Activated CD4-positive, alpha-beta memory T cell treated with anti-CD3 and anti-CD28 coated beads, Interleukin-2, amount 10 ng/mL, durations not matched to agents 7 days and 5 days (primary cell): ENCODE measurements at regions not wholly inside any gene's neighbourhood (a gene's known extent, or its start where the extent isn't known, plus 50 kb on each side); places are given as distances from the start of the nearest gene placed in this dataset.
"Not testable (repeated sequence)": the region's sequence is repeated elsewhere in the genome, so short reads cannot be mapped to it uniquely, and the experiment has no call there.

Experiments
- CTCF ChIA-PET: fragments of 350-600 bp; sonication (Branson Sonifier 250); formaldehyde crosslinking; loops from one replicate; lab custom pipeline; 2021; ENCODE audit warnings: antibody characterized with exemption, inconsistent platforms; lab: Charles Lee
- POLR2A ChIA-PET: fragments of 350-600 bp; sonication (Branson Sonifier 250); formaldehyde crosslinking; loops from one replicate; lab custom pipeline; 2021; ENCODE audit warnings: antibody characterized with exemption; lab: Charles Lee
- DNase-seq: peaks from one replicate; pipeline ENCODE4 v3.0.0-alpha.2; 2020
- H3K27ac Mint-ChIP-seq: one replicate; pipeline ENCODE4 v1.8.0; 2021; ENCODE audit warnings: mild to moderate bottlenecking, mixed read lengths
- H3K27me3 Mint-ChIP-seq: one replicate; pipeline ENCODE4 v1.8.0; 2021; ENCODE audit warnings: mixed read lengths
- H3K36me3 Mint-ChIP-seq: one replicate; pipeline ENCODE4 v1.8.0; 2021; ENCODE audit warnings: low read depth, mixed read lengths
- H3K4me1 Mint-ChIP-seq: one replicate; pipeline ENCODE4 v1.8.0; 2021; ENCODE audit warnings: mixed read lengths
- H3K4me3 Mint-ChIP-seq: one replicate; pipeline ENCODE4 v1.8.0; 2021; ENCODE audit warnings: mild to moderate bottlenecking, mixed read lengths
- H3K9me3 Mint-ChIP-seq: one replicate; pipeline ENCODE4 v1.8.0; 2021; ENCODE audit warnings: mixed read lengths

- Mint-ChIP-seq H3K27me3 (peaks cover 2% of the 10 kb centered on the region), H3K27ac (no peak overlapping the region), H3K9me3 (no peaks in the 10 kb centered on the region), H3K4me3 (no peak overlapping the region), H3K36me3 (no peaks in the 10 kb centered on the region), H3K4me1 (peaks cover 7% of the 10 kb centered on the region)
- POLR2A ChIA-PET: no interaction called here
- no peak for DNase-seq
- CTCF ChIA-PET: no interaction called here
Measured at GRCh38 chr12:27875677-27876076, 95.6 kb upstream of the MANSC4 start.

GRCh38 chr12:27873010-27873409, 93.0 kb upstream of the MANSC4 start:
- no peak overlapping the region for H3K4me3 Mint-ChIP-seq
- no peaks in the 10 kb centered on the region for H3K9me3 Mint-ChIP-seq
- H3K27me3 Mint-ChIP-seq: peaks cover 2% of the 10 kb centered on the region
- no peaks in the 10 kb centered on the region for H3K36me3 Mint-ChIP-seq
- H3K4me1 Mint-ChIP-seq: peaks cover 7% of the 10 kb centered on the region
- POLR2A ChIA-PET: no interaction called here
- CTCF ChIA-PET: no interaction called here
- no peak for DNase-seq
- no peak overlapping the region for H3K27ac Mint-ChIP-seq

DNA sequence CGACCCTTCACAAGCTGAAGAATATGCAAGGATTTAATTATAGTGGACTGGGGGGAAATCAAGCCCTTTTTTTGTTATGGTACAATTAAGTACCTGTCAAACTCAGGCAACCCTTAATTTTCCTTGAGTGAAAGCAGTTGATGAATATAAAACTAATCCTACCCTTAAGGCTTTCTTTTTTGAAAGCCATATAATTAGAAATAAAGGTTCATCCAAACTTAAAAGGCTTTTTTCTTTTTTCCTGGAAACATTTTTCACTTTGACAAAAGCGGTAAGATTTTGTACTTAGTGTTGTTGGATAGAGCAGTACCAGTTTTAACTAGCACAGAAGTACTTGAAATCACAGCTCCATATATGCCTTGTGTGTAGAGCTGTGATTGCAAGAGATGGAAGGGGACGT, 91.9 kb upstream of the MANSC4 start:
- H3K27ac Mint-ChIP-seq: no peak overlapping the region
- peaks cover 7% of the 10 kb centered on the region for H3K4me1 Mint-ChIP-seq
- no peaks in the 10 kb centered on the region for H3K36me3 Mint-ChIP-seq
- no peak overlapping the region for H3K4me3 Mint-ChIP-seq
- no peak for DNase-seq
- ChIA-PET CTCF (no interaction called here), POLR2A (no interaction called here)
- no peaks in the 10 kb centered on the region for H3K9me3 Mint-ChIP-seq
- H3K27me3 Mint-ChIP-seq: no peaks in the 10 kb centered on the region

GRCh38 chr12:27870939-27871338, 90.9 kb upstream of the MANSC4 start:
- CTCF ChIA-PET: no interaction called here
- Mint-ChIP-seq H3K9me3 (no peaks in the 10 kb centered on the region), H3K4me1 (peaks cover 7% of the 10 kb centered on the region), H3K27ac (no peak overlapping the region), H3K4me3 (no peak overlapping the region), H3K27me3 (no peaks in the 10 kb centered on the region), H3K36me3 (no peaks in the 10 kb centered on the region)
- no peak for DNase-seq
- POLR2A ChIA-PET: no interaction called here

- Mint-ChIP-seq H3K9me3 (no peaks in the 10 kb centered on the region), H3K27me3 (no peaks in the 10 kb centered on the region), H3K27ac (no peak overlapping the region), H3K4me3 (no peak overlapping the region), H3K36me3 (no peaks in the 10 kb centered on the region), H3K4me1 (peaks cover 15% of the 10 kb centered on the region)
- POLR2A ChIA-PET: no interaction called here
- no peak for DNase-seq
- CTCF ChIA-PET: no interaction called here
Measured at GRCh38 chr12:27869567-27869966, 89.5 kb upstream of the MANSC4 start.

DNA sequence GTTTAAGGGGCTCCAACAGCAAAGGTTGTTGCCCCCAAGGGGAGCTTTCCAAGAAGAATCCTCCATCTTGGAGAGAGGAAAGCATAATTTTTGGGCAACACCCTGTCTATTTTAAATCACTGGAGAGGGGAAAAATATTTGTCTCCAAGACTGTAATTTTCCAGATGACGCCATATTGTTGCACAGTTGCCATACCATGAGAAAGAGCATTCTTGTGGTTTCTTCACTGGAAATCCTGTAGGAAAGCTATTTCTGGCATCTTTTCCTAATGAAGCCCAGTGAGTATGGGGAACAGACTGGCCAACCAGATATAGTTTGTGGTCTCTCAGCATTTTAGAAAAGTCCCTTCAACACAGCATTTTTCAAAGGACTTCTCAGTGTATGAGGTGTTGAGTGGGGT, 88.1 kb upstream of the MANSC4 start:
- Mint-ChIP-seq H3K9me3 (no peaks in the 10 kb centered on the region), H3K4me1 (peaks cover 25% of the 10 kb centered on the region), H3K27me3 (no peaks in the 10 kb centered on the region), H3K4me3 (no peak overlapping the region), H3K36me3 (no peaks in the 10 kb centered on the region), H3K27ac (no peak overlapping the region)
- ChIA-PET CTCF (no interaction called here), POLR2A (no interaction called here)
- no peak for DNase-seq

GRCh38 chr12:27866373-27867101, 86.5 kb upstream of the MANSC4 start:
- Mint-ChIP-seq H3K9me3 (no peaks in the 10 kb centered on the region), H3K27me3 (no peaks in the 10 kb centered on the region), H3K36me3 (no peaks in the 10 kb centered on the region), H3K4me1 (peaks cover 28% of the 10 kb centered on the region), H3K27ac (no peak overlapping the region), H3K4me3 (no peak overlapping the region)
- CTCF ChIA-PET: interaction anchor here (0.6 kb wide), 1 partner anchor 8 kb away, joined by 3 read pairs; no protein-coding TSS in a partner anchor
- POLR2A ChIA-PET: no interaction called here
- DNase-seq: no peak

GRCh38 chr12:27865421-27865820, 85.4 kb upstream of the MANSC4 start:
- Mint-ChIP-seq H3K4me3 (no peak overlapping the region), H3K27me3 (no peaks in the 10 kb centered on the region), H3K9me3 (no peaks in the 10 kb centered on the region), H3K36me3 (no peaks in the 10 kb centered on the region), H3K4me1 (peaks cover 26% of the 10 kb centered on the region), H3K27ac (no peak overlapping the region)
- DNase-seq: no peak
- ChIA-PET POLR2A (no interaction called here), CTCF (no interaction called here)

DNA sequence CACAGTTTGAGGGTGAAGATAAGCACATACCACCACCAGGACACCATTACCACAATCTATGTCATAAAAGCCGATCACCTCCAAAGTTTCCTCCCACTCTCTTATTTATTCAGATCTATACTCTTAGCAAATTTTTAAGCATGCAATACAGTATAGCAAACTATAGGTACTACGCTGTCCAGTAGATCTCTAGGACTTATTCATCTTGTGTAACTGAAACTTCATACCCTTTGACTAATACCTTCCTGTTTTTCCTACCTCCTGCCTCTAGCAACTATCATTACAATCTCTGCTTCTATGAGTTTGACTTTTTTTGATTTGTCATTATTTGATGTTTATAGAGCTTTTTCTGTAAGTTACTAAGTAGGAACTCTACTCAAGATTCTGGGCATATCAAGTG, 84.5 kb upstream of the MANSC4 start:
- no peaks in the 10 kb centered on the region for H3K9me3 Mint-ChIP-seq
- peaks cover 29% of the 10 kb centered on the region for H3K4me1 Mint-ChIP-seq
- DNase-seq: no peak
- H3K27me3 Mint-ChIP-seq: no peaks in the 10 kb centered on the region
- H3K36me3 Mint-ChIP-seq: no peaks in the 10 kb centered on the region
- no peak overlapping the region for H3K27ac Mint-ChIP-seq
- no peak overlapping the region for H3K4me3 Mint-ChIP-seq
- POLR2A ChIA-PET: no interaction called here
- CTCF ChIA-PET: no interaction called here

- POLR2A ChIA-PET: no interaction called here
- H3K27me3 Mint-ChIP-seq: no peaks in the 10 kb centered on the region
- CTCF ChIA-PET: no interaction called here
Measured at GRCh38 chr12:27863839-27864238, 83.8 kb upstream of the MANSC4 start.

DNA sequence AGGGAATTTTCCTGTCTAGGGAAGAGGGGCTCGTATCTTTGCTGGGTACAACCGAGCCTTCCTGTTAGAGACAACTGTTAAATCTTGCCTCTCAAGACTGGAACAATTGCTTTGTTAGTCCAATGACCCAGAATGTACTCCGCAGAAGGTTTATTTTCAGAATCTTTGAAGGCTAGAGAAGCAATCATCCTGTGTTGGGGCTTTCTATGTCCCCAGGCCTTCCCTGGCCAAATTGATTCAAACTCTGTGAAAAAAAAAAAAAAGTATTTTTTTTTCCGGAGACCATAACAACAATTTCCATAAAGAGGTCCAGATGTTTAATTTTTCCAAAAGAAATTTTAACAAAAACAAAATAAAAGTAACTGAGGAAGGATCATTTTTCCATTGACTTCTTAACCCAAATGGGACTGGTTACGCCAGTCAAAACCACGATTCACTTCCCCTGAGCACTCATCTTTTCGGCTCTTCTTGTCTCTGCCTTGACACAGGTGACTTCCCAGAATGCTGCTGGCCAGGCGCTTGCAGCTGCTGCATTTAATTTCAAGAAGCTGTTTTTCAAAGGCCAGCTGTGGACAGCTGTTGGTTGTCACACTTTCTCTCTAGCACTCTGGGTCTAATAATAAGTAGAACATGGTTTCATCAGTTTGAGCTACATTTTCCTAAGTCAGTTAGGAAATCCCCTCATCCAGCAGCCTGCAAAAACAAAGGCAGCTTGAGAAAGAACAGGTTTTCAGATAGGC, 81.6 kb upstream of the MANSC4 start:
- peaks cover 29% of the 10 kb centered on the region for H3K4me1 Mint-ChIP-seq
- H3K27ac Mint-ChIP-seq: no peak overlapping the region
- no peaks in the 10 kb centered on the region for H3K9me3 Mint-ChIP-seq
- CTCF ChIA-PET: interaction anchor here (1.2 kb wide), 1 partner anchor 40 kb away, joined by 6 read pairs; no protein-coding TSS in a partner anchor
- POLR2A ChIA-PET: no interaction called here
- no peak for DNase-seq
- peaks cover 8% of the 10 kb centered on the region for H3K27me3 Mint-ChIP-seq
- no peaks in the 10 kb centered on the region for H3K36me3 Mint-ChIP-seq
- H3K4me3 Mint-ChIP-seq: no peak overlapping the region

More at GRCh38 chr12:27863839-27864238, 83.8 kb upstream of the MANSC4 start:
- no peaks in the 10 kb centered on the region for H3K36me3 Mint-ChIP-seq
- no peak overlapping the region for H3K27ac Mint-ChIP-seq
- no peak overlapping the region for H3K4me3 Mint-ChIP-seq
- no peak for DNase-seq
- peaks cover 29% of the 10 kb centered on the region for H3K4me1 Mint-ChIP-seq
- H3K9me3 Mint-ChIP-seq: no peaks in the 10 kb centered on the region

DNA sequence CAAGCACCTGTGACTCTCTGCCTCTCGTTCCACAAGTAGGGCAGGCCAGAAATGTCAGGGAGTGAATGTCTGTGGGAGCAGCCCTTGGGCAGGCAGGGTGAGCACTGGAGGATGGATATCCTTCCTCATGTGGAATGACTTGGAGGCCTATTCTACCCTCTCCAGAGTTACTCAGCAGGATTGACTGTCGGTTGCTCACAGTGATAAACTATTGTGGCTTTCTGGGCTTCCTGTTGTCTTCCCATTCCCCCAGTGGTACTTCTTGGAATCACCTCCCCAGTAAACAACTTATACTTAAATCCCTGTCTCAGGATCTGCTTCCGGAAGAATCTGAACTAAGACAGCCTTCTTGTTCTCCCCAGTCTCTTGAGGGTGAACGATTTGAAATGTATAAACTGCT, 79.6 kb upstream of the MANSC4 start:
- H3K36me3 Mint-ChIP-seq: no peaks in the 10 kb centered on the region
- no peak overlapping the region for H3K4me3 Mint-ChIP-seq
- ChIA-PET POLR2A (no interaction called here), CTCF (no interaction called here)
- no peak for DNase-seq
- H3K9me3 Mint-ChIP-seq: no peaks in the 10 kb centered on the region
- H3K4me1 Mint-ChIP-seq: peaks cover 22% of the 10 kb centered on the region
- H3K27me3 Mint-ChIP-seq: peaks cover 10% of the 10 kb centered on the region
- no peak overlapping the region for H3K27ac Mint-ChIP-seq

- H3K4me3 Mint-ChIP-seq, H3K36me3 Mint-ChIP-seq, H3K9me3 Mint-ChIP-seq, DNase-seq, H3K27ac Mint-ChIP-seq, POLR2A ChIA-PET, CTCF ChIA-PET: not testable (repeated sequence)
- Mint-ChIP-seq H3K27me3 (peaks cover 17% of the 10 kb centered on the region), H3K4me1 (peaks cover 11% of the 10 kb centered on the region)
Measured at GRCh38 chr12:27857006-27857405, 77.0 kb upstream of the MANSC4 start.

DNA sequence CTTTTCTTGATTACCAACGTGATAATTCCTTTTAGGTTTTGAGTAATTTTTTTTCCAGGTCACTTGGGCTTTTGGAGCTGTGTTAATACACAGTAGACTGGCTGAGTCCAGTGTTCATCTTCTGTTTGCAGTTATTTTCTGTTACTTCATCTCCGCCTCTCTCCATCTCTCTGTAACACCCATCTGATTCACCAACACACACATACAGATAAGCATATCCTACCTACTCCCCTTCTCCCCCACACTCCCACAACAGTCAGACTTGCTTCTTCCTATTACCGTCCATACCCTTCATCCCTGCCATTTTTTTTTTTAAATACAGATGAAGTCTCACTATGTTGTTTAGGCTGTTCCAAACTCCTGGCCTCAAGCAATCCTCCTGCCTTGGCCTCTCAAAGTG, 72.7 kb upstream of the MANSC4 start:
- CTCF ChIA-PET: no interaction called here
- no peak for DNase-seq
- POLR2A ChIA-PET: no interaction called here
- peaks cover 37% of the 10 kb centered on the region for H3K27me3 Mint-ChIP-seq
- no peaks in the 10 kb centered on the region for H3K4me1 Mint-ChIP-seq
- H3K36me3 Mint-ChIP-seq: no peaks in the 10 kb centered on the region
- peaks cover 9% of the 10 kb centered on the region for H3K9me3 Mint-ChIP-seq
- H3K27ac Mint-ChIP-seq: no peak overlapping the region
- no peak overlapping the region for H3K4me3 Mint-ChIP-seq
